HG03439 (cell line): ENCODE measurements at regions not wholly inside any gene's neighbourhood (a gene's known extent, or its start where the extent isn't known, plus 50 kb on each side); places are given as distances from the start of the nearest gene placed in this dataset.

ENCODE experiments used
- ATAC-seq: cut with Tn5 transposase; IDR thresholded peaks from one replicate; pipeline ENCODE4 v1.9.1; 2021; ENCODE audit warnings: mild to moderate bottlenecking, moderate library complexity; ENCODE audit not compliant: unreplicated experiment

GRCh38 chr14:48456051-48456450 is 780.6 kb upstream of the MDGA2 start:
- no peak for ATAC-seq

- no peak for ATAC-seq
Measured at GRCh38 chr14:48454887-48455286, 779.5 kb upstream of the MDGA2 start.

GRCh38 chr14:48452437-48452995 is 777.1 kb upstream of the MDGA2 start:
- ATAC-seq: no peak

GRCh38 chr14:48435221-48435620 is 759.8 kb upstream of the MDGA2 start:
- ATAC-seq: no peak

GRCh38 chr14:48430805-48431204 is 755.4 kb upstream of the MDGA2 start:
- no peak for ATAC-seq

GRCh38 chr14:48429512-48429911 is 754.1 kb upstream of the MDGA2 start:
- no peak for ATAC-seq

- ATAC-seq: no peak
Measured at GRCh38 chr14:48417715-48418500, 742.5 kb upstream of the MDGA2 start.

GRCh38 chr14:48401321-48401720 is 725.9 kb upstream of the MDGA2 start:
- ATAC-seq: no peak

- ATAC-seq: no peak
Measured at GRCh38 chr14:48398675-48399282, 723.4 kb upstream of the MDGA2 start.

- no peak for ATAC-seq
Measured at GRCh38 chr14:48391661-48392060, 716.3 kb upstream of the MDGA2 start.

- ATAC-seq: no peak
Measured at GRCh38 chr14:48390346-48390745, 714.9 kb upstream of the MDGA2 start.

GRCh38 chr14:48384821-48385220 is 709.4 kb upstream of the MDGA2 start:
- ATAC-seq: no peak

GRCh38 chr14:48382961-48383360 is 707.6 kb upstream of the MDGA2 start:
- ATAC-seq: no peak

GRCh38 chr14:48378541-48378940 is 703.1 kb upstream of the MDGA2 start:
- no peak for ATAC-seq

GRCh38 chr14:48373981-48374380 is 698.6 kb upstream of the MDGA2 start:
- ATAC-seq: no peak

- ATAC-seq: no peak
Measured at GRCh38 chr14:48350971-48351370, 675.6 kb upstream of the MDGA2 start.

- no peak for ATAC-seq
Measured at GRCh38 chr14:48349689-48350088, 674.3 kb upstream of the MDGA2 start.

- no peak for ATAC-seq
Measured at GRCh38 chr14:48341069-48341468, 665.7 kb upstream of the MDGA2 start.

GRCh38 chr14:48333221-48333920 is 658.0 kb upstream of the MDGA2 start:
- no peak for ATAC-seq

GRCh38 chr14:48331421-48331820 is 656.0 kb upstream of the MDGA2 start:
- no peak for ATAC-seq

- no peak for ATAC-seq
Measured at GRCh38 chr14:48325486-48325885, 650.1 kb upstream of the MDGA2 start.

GRCh38 chr14:48323665-48324064 is 648.3 kb upstream of the MDGA2 start:
- ATAC-seq: no peak
